HL-60 (cell line): ENCODE measurements at regions not wholly inside any gene's neighbourhood (a gene's known extent, or its start where the extent isn't known, plus 50 kb on each side); places are given as distances from the start of the nearest gene placed in this dataset.

Source experiments
- DNase-seq, 2 experiments: peaks; one replicate each; pipeline ENCODE4 v3.0.0-alpha.2; 2010 to 2020; ENCODE audit warnings: low read depth in 1 of 2, low spot score in 1 of 2
- H3K27ac ChIP-seq: fragments of 250-450 bp; sonication (Bioruptor Pico); replicated peaks from 2 replicates; pipeline ENCODE4 v1.5.1; 2020; ENCODE audit warnings: mild to moderate bottlenecking, moderate library complexity
- H3K27me3 ChIP-seq: fragments of 250-450 bp; sonication (Bioruptor Pico); 2 replicates; pipeline ENCODE4 v1.5.1; 2021; ENCODE audit warnings: mild to moderate bottlenecking, moderate library complexity; ENCODE audit not compliant: insufficient read depth, poor library complexity, severe bottlenecking
- H3K4me3 ChIP-seq: replicated peaks from 2 replicates; pipeline ENCODE4 v1.5.1; 2011; ENCODE audit warnings: mild to moderate bottlenecking, control low read depth, low read length; ENCODE audit not compliant: insufficient read depth
- CTCF ChIP-seq: IDR thresholded peaks from one replicate; pipeline ENCODE4 v1.5.1; 2011; ENCODE audit warnings: low read length, control low read depth, inconsistent platforms; ENCODE audit not compliant: insufficient read depth
- GABPA ChIP-seq: IDR thresholded peaks from 2 replicates; pipeline ENCODE4 v1.6.1; 2012; ENCODE audit warnings: low read depth
- POLR2AphosphoS5 ChIP-seq: IDR thresholded peaks from 2 replicates; pipeline ENCODE4 v1.6.1; 2012; ENCODE audit warnings: low read depth
- REST ChIP-seq: IDR thresholded peaks from 2 replicates; pipeline ENCODE4 v1.6.1; 2012; ENCODE audit warnings: low read depth; ENCODE audit not compliant: insufficient replicate concordance
- SPI1 ChIP-seq: IDR thresholded peaks from 2 replicates; pipeline ENCODE4 v1.6.1; 2012; ENCODE audit warnings: low read depth, mild to moderate bottlenecking, borderline replicate concordance

- DNase-seq = no peak
- TF ChIP-seq REST (no peak), GABPA (no peak), SPI1 (no peak), POLR2AphosphoS5 (no peak), CTCF (no peak)
Observed at GRCh38 chr12:46572644-46573346, 200.2 kb upstream of the SLC38A2 start.

GRCh38 chr12:46571608-46572007 lies 199.0 kb upstream of the SLC38A2 start:
- H3K27me3 ChIP-seq = no peaks in the 10 kb centered on the region
- TF ChIP-seq GABPA = no peak
- no peak for TF ChIP-seq REST
- no peak for TF ChIP-seq SPI1
- TF ChIP-seq CTCF = no peak
- no peak for TF ChIP-seq POLR2AphosphoS5
- no peak for DNase-seq
- H3K27ac ChIP-seq = no peak overlapping the region
- no peak overlapping the region for H3K4me3 ChIP-seq

More at GRCh38 chr12:46572644-46573346, 200.2 kb upstream of the SLC38A2 start:
- H3K27me3 ChIP-seq = no peaks in the 10 kb centered on the region
- H3K27ac ChIP-seq = no peak overlapping the region
- no peak overlapping the region for H3K4me3 ChIP-seq

- no peak for TF ChIP-seq POLR2AphosphoS5
- TF ChIP-seq GABPA = no peak
- peak; percentile 65 for TF ChIP-seq SPI1
- H3K4me3 ChIP-seq = no peak overlapping the region
- no peak overlapping the region for H3K27ac ChIP-seq
- no peak for DNase-seq
- no peaks in the 10 kb centered on the region for H3K27me3 ChIP-seq
Observed at GRCh38 chr12:46569826-46570439, 197.4 kb upstream of the SLC38A2 start.

GRCh38 chr12:46567667-46568066 lies 195.1 kb upstream of the SLC38A2 start:
- no peak for DNase-seq
- H3K27me3 ChIP-seq = no peaks in the 10 kb centered on the region
- no peak overlapping the region for H3K4me3 ChIP-seq
- H3K27ac ChIP-seq = no peak overlapping the region
- TF ChIP-seq GABPA (no peak), SPI1 (no peak), POLR2AphosphoS5 (no peak)
